H9 (cell line): ENCODE measurements at regions not wholly inside any gene's neighbourhood (a gene's known extent, or its start where the extent isn't known, plus 50 kb on each side); places are given as distances from the start of the nearest gene placed in this dataset.
A peak's percentile ranks its signal among the peaks of the same experiment; 100 is the strongest.

Experiments
- DNase-seq: peaks from one replicate; pipeline ENCODE4 v3.0.0-alpha.2; 2017
- H2AFZ ChIP-seq: one replicate; pipeline ENCODE4 v1.6.1; 2013; ENCODE audit warnings: mild to moderate bottlenecking, low read length, control low read depth, moderate library complexity
- H2AK5ac ChIP-seq: 2 replicates; pipeline ENCODE4 v1.6.1; 2013; ENCODE audit warnings: low read length, control low read depth, mixed read lengths; ENCODE audit not compliant: insufficient read length
- H2BK120ac ChIP-seq: one replicate; pipeline ENCODE4 v1.6.1; 2013; ENCODE audit warnings: low read depth, mild to moderate bottlenecking, low read length, control low read depth, inconsistent platforms; ENCODE audit not compliant: poor library complexity, severe bottlenecking
- H2BK12ac ChIP-seq: 2 replicates; pipeline ENCODE4 v1.6.1; 2013; ENCODE audit warnings: low read length, control low read depth, mixed read lengths, low read depth; ENCODE audit not compliant: insufficient read length
- H2BK15ac ChIP-seq: 2 replicates; pipeline ENCODE4 v1.6.1; 2013; ENCODE audit warnings: low read depth, low read length, control low read depth
- H2BK20ac ChIP-seq: one replicate; pipeline ENCODE4 v1.6.1; 2013; ENCODE audit warnings: low read depth, mild to moderate bottlenecking, low read length, control low read depth, inconsistent platforms; ENCODE audit not compliant: poor library complexity, severe bottlenecking
- H2BK5ac ChIP-seq: 2 replicates; pipeline ENCODE4 v1.6.1; 2013; ENCODE audit warnings: low read length, control low read depth, mixed read lengths; ENCODE audit not compliant: insufficient read length
- H3K14ac ChIP-seq: 2 replicates; pipeline ENCODE4 v1.6.1; 2013; ENCODE audit warnings: low read length, control low read depth; ENCODE audit not compliant: insufficient read depth
- H3K18ac ChIP-seq: 2 replicates; pipeline ENCODE4 v1.6.1; 2013; ENCODE audit warnings: low read depth, mild to moderate bottlenecking, mixed read lengths, low read length, control low read depth; ENCODE audit not compliant: insufficient read length
- H3K23ac ChIP-seq: 2 replicates; pipeline ENCODE4 v1.6.1; 2013; ENCODE audit warnings: low read length, control low read depth, mixed read lengths, low read depth; ENCODE audit not compliant: insufficient read length
- H3K23me2 ChIP-seq: 2 replicates; pipeline ENCODE4 v1.6.1; 2013; ENCODE audit warnings: low read depth, mild to moderate bottlenecking, mixed read lengths, low read length, control low read depth; ENCODE audit not compliant: insufficient read length, poor library complexity, severe bottlenecking
- H3K27ac ChIP-seq: 2 replicates; pipeline ENCODE4 v1.5.1; 2013; ENCODE audit warnings: low read length, control low read depth, mixed read lengths, low read depth; ENCODE audit not compliant: insufficient read length
- H3K27me3 ChIP-seq: 2 replicates; pipeline ENCODE4 v1.6.1; 2013; ENCODE audit warnings: low read length, control low read depth, inconsistent platforms; ENCODE audit not compliant: insufficient read depth
- H3K4ac ChIP-seq: 2 replicates; pipeline ENCODE4 v1.6.1; 2013; ENCODE audit warnings: low read depth, mild to moderate bottlenecking, control low read depth, inconsistent platforms, low read length, moderate library complexity
- H3K4me1 ChIP-seq: 2 replicates; pipeline ENCODE4 v1.6.1; 2013; ENCODE audit warnings: low read length, control low read depth, inconsistent platforms; ENCODE audit not compliant: insufficient read depth
- H3K4me2 ChIP-seq: 2 replicates; pipeline ENCODE4 v1.6.1; 2013; ENCODE audit warnings: low read length, control low read depth, mixed read lengths; ENCODE audit not compliant: insufficient read length, insufficient read depth
- H3K56ac ChIP-seq: 2 replicates; pipeline ENCODE4 v1.6.1; 2013; ENCODE audit warnings: low read depth, mild to moderate bottlenecking, mixed read lengths, low read length, control low read depth; ENCODE audit not compliant: insufficient read length
- H3K79me1 ChIP-seq: 2 replicates; pipeline ENCODE4 v1.6.1; 2013; ENCODE audit warnings: low read depth, mild to moderate bottlenecking, moderate library complexity, low read length, control low read depth, inconsistent platforms; ENCODE audit not compliant: insufficient read depth, poor library complexity, severe bottlenecking
- H3K79me2 ChIP-seq: 2 replicates; pipeline ENCODE4 v1.6.1; 2013; ENCODE audit warnings: low read length, control low read depth, inconsistent platforms; ENCODE audit not compliant: insufficient read depth
- H3K9ac ChIP-seq: 2 replicates; pipeline ENCODE4 v1.6.1; 2013; ENCODE audit warnings: low read length, control low read depth, mixed read lengths; ENCODE audit not compliant: insufficient read length; ENCODE audit errors: extremely low read depth
- H3K9me3 ChIP-seq: one replicate; pipeline ENCODE4 v1.6.1; 2013; ENCODE audit warnings: low read depth, low read length, inconsistent platforms; ENCODE audit not compliant: control insufficient read depth
- H3T11ph ChIP-seq: one replicate; pipeline ENCODE4 v1.6.1; 2013; ENCODE audit warnings: mild to moderate bottlenecking, low read length, control low read depth, inconsistent platforms
- H4K20me1 ChIP-seq: one replicate; pipeline ENCODE4 v1.6.1; 2013; ENCODE audit not compliant: control insufficient read depth, insufficient read length, insufficient read depth
- H4K5ac ChIP-seq: 2 replicates; pipeline ENCODE4 v1.6.1; 2013; ENCODE audit warnings: low read depth, mild to moderate bottlenecking, mixed read lengths, low read length, control low read depth; ENCODE audit not compliant: insufficient read length
- H4K8ac ChIP-seq: replicated peaks from 2 replicates; pipeline ENCODE4 v1.6.1; 2013; ENCODE audit warnings: low read length, control low read depth, mixed read lengths, low read depth; ENCODE audit not compliant: insufficient read length
- H4K91ac ChIP-seq: 2 replicates; pipeline ENCODE4 v1.6.1; 2013; ENCODE audit warnings: low read depth, mild to moderate bottlenecking, moderate library complexity, mixed read lengths, low read length, control low read depth; ENCODE audit not compliant: insufficient read length
- H3K27ac Mint-ChIP-seq, 3 experiments: 2 replicates in 2 of 3; 3 replicates in 1 of 3; pipeline ENCODE4 v1.8.0; 2020 to 2021; ENCODE audit warnings: mixed read lengths in 3 of 3, mild to moderate bottlenecking in 1 of 3, moderate library complexity in 1 of 3
- H3K27me3 Mint-ChIP-seq: 2 replicates; pipeline ENCODE4 v1.8.0; 2021; ENCODE audit warnings: low read depth, mild to moderate bottlenecking, moderate library complexity, mixed read lengths
- H3K36me3 Mint-ChIP-seq, 3 experiments: 2 replicates in 2 of 3; 3 replicates in 1 of 3; pipeline ENCODE4 v1.8.0; 2020 to 2021; ENCODE audit warnings: low read depth in 3 of 3, mixed read lengths in 3 of 3; ENCODE audit not compliant: insufficient read depth in 1 of 3
- H3K4me1 Mint-ChIP-seq, 2 experiments: 2 replicates each; pipeline ENCODE4 v1.8.0; 2020; ENCODE audit warnings: mixed read lengths in 2 of 2
- H3K4me3 Mint-ChIP-seq, 2 experiments: 2 replicates in 1 of 2; 3 replicates in 1 of 2; pipeline ENCODE4 v1.8.0; 2020 to 2021; ENCODE audit warnings: mild to moderate bottlenecking in 2 of 2, mixed read lengths in 2 of 2, moderate library complexity in 1 of 2
- H3K9me3 Mint-ChIP-seq, 2 experiments: 2 replicates in 1 of 2; 3 replicates in 1 of 2; pipeline ENCODE4 v1.8.0; 2020; ENCODE audit warnings: mild to moderate bottlenecking in 2 of 2, mixed read lengths in 2 of 2, moderate library complexity in 1 of 2
- CTCF ChIP-seq: fragments of 200-600 bp; sonication (generic); conservative IDR thresholded peaks from 3 replicates; pipeline ENCODE4 v1.8.0; 2021; ENCODE audit warnings: antibody characterized with exemption, mild to moderate bottlenecking
- WGBS: extraction: QIAGEN DNeasy Blood & Tissue Kit; methylation state at CpG from one replicate; pipeline ENCODE4 v1.1.7; 2013; ENCODE audit warnings: missing lambda C conversion rate, low lambda C conversion rate, mixed read lengths; ENCODE audit not compliant: insufficient read length; ENCODE audit errors: extremely low coverage; 5-methylcytosine and 5-hydroxymethylcytosine counted together

DNA sequence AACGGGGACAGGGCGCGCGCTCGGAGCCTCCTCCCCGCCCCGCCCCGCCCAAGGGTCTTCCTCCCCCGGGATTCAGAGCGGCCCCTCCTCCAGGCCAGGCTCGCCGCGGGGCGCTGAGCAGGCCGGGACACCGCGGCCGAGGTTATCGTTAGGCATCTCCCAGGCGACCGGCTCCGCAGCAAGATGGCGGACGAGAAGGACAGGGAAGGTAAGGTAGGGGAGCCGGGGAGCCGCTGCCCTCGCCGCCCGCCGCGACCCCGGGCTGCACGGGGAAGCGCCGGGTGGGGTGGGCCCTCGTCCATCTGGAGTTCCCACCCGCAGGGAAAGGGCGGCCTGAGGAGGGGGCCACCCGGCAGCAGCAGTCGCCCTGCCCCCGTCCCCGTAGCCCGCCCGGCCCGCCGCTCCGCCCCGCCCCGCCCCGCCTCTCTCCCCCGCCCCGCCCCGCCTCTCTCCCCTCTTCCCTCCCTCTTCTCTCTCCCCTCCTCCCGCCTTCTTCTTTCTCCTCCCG lies 105.9 kb upstream of the HNRNPU start:
- Mint-ChIP-seq H3K27ac (peak overlapping the region; percentile 93 to 100 (median 95); a peak in 6 of 7 replicates), H3K27me3 (no peaks in the 10 kb centered on the region), H3K4me3 (peak overlapping the region; percentile 85 to 95), H3K36me3 (peaks cover 0 to 8% (median 3%) of the 10 kb centered on the region in 3 experiments; a peak in 4 of 7 replicates), H3K9me3 (no peaks in the 10 kb centered on the region; a peak in 1 of 5 replicates), H3K4me1 (peaks cover 20 to 30% of the 10 kb centered on the region in 2 experiments)
- Histone ChIP-seq H2AK5ac (no peak overlapping the region), H3K23ac (no peak overlapping the region), H3K9me3 (no peaks in the 10 kb centered on the region), H3K4me2 (peak overlapping the region; percentile 92), H3K4me1 (no peaks in the 10 kb centered on the region), H3K27ac (peak overlapping the region; percentile 100), H3K27me3 (no peaks in the 10 kb centered on the region), H2BK120ac (peak overlapping the region; percentile 91), H2BK20ac (no peak overlapping the region), H3K56ac (peak overlapping the region; percentile 98), H3K79me1 (no peaks in the 10 kb centered on the region), H3K18ac (peak overlapping the region; percentile 98), H3K79me2 (no peaks in the 10 kb centered on the region), H3K14ac (peak overlapping the region; percentile 95), H2BK15ac (no peak overlapping the region), H3T11ph (no peak overlapping the region), H4K8ac (no peak overlapping the region), H3K23me2 (peaks cover 14% of the 10 kb centered on the region), H2BK5ac (peak overlapping the region; percentile 50), H4K91ac (peak overlapping the region; percentile 99), H3K4ac (peak overlapping the region; percentile 92; the same call in 1 of the 2 replicates), H4K5ac (no peak overlapping the region), H2BK12ac (no peak overlapping the region), H2AFZ (no peak overlapping the region), H3K9ac (peak overlapping the region; percentile 75), H4K20me1 (no peaks in the 10 kb centered on the region)
- TF ChIP-seq CTCF, result no peak
- DNase-seq, result peak; percentile 91
- WGBS, result no CpG with 5 or more reads among the region's 55 CpGs
